ENCODE measurements at regions not wholly inside any gene's neighbourhood (a gene's known extent, or its start where the extent isn't known, plus 50 kb on each side); places are given as distances from the start of the nearest gene placed in this dataset.

DNA sequence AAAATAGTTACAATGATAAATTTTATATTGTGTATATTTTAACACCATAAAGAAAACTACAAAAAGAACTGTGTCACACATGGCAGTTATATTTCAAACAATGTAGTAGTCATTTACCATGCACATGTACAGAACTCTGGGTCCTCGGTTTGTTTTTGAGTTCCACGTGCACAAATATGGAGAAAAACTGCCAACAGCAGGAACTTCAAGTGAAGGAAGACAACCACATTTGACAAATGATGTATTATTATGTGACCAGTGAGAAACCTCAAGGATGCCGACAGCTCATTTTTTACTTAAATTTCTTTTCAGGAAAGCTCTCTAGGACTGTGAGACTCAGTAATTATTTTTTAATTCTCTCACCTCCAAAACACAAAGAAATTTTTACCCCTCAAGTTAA, 244.2 kb upstream of the USP15 start:
- Histone ChIP-seq H3K56ac (replicated peaks; ENCODE audit: insufficient read length, low read depth, low read length) (no peak overlapping the region), H3K18ac (ENCODE audit: extremely low read depth, low read length) (no peak overlapping the region), H3K4me1 (replicated peaks in 1 of 4; ENCODE audit: control insufficient read depth in 3 of 4, insufficient read depth in 4 of 4, low read length in 3 of 4) (no peaks in the 10 kb centered on the region), H3K27me3 (replicated peaks in 1 of 4; ENCODE audit: control insufficient read depth in 3 of 4, extremely low read depth in 1 of 4, insufficient read depth in 3 of 4, low read length in 3 of 4) (no peaks in the 10 kb centered on the region), H3K14ac (ENCODE audit: insufficient read length) (no peak overlapping the region), H3K79me1 (ENCODE audit: low read depth, low read length) (no peaks in the 10 kb centered on the region), H2BK20ac (ENCODE audit: low read length) (no peak overlapping the region), H4K8ac (ENCODE audit: extremely low read depth, insufficient read depth, low read length) (no peak overlapping the region), H3K27ac (ENCODE audit: low read depth, low read length) (no peak overlapping the region), H3K23ac (ENCODE audit: insufficient read length) (no peak overlapping the region), H3K9ac (replicated peaks in 1 of 4; ENCODE audit: extremely low read depth in 1 of 4, low read depth in 3 of 4, low read length in 3 of 4) (no peak overlapping the region), H4K91ac (replicated peaks; ENCODE audit: insufficient read length, low read length) (no peak overlapping the region), H2AFZ (ENCODE audit: low read length) (no peak overlapping the region), H2BK5ac (ENCODE audit: low read depth, low read length) (no peak overlapping the region), H3K4me3 (ENCODE audit: extremely low read depth in 1 of 4, insufficient read depth in 2 of 4, low read depth in 3 of 4, low read length in 4 of 4) (no peak overlapping the region), H3K79me2 (ENCODE audit: control insufficient read depth in 1 of 2, insufficient read depth in 2 of 2, low read length in 2 of 2) (no peaks in the 10 kb centered on the region), H4K5ac (ENCODE audit: insufficient read length, low read depth, low read length) (no peak overlapping the region), H3K23me2 (ENCODE audit: low read depth, low read length) (no peaks in the 10 kb centered on the region), H4K20me1 (replicated peaks in 1 of 2; ENCODE audit: control insufficient read depth in 1 of 2, insufficient read depth in 2 of 2, low read length in 2 of 2) (no peaks in the 10 kb centered on the region), H3K4me2 (ENCODE audit: insufficient read depth in 1 of 2, low read depth in 2 of 2, low read length in 2 of 2) (no peak overlapping the region), H2AK5ac (ENCODE audit: low read depth, low read length) (no peak overlapping the region), H2BK12ac (ENCODE audit: low read depth, low read length) (no peak overlapping the region), H2BK120ac (replicated peaks; ENCODE audit: low read depth, low read length) (no peak overlapping the region), H3K4ac (replicated peaks; ENCODE audit: insufficient read length, low read depth, low read length) (no peak overlapping the region), H2BK15ac (ENCODE audit: low read length) (no peak overlapping the region), H3K36me3 (ENCODE audit: control insufficient read depth in 2 of 4, insufficient read depth in 4 of 4, low read length in 3 of 4) (no peaks in the 10 kb centered on the region), H3K9me3 (ENCODE audit: insufficient read depth in 2 of 2, low read depth in 1 of 2, low read length in 1 of 2) (peaks cover 0 to 2% of the 10 kb centered on the region in 2 experiments; a peak in 1 of 4 replicates)
- TF ChIP-seq TCF12 (IDR thresholded peaks at IDR 0.05; ENCODE audit: low read depth, low read length) (no peak), KDM5A (IDR thresholded peaks at IDR 0.05; ENCODE audit: low read length) (no peak), RXRA (IDR thresholded peaks at IDR 0.05; ENCODE audit: insufficient read depth, low read depth, low read length) (no peak), PHF8 (conservative IDR thresholded peaks at IDR 0.05; ENCODE audit: low read depth, low read length) (no peak), SIRT6 (IDR thresholded peaks at IDR 0.05; ENCODE audit: low read length) (no peak), TAF1 (IDR thresholded peaks at IDR 0.05; ENCODE audit: low read depth, low read length) (no peak), POLR2AphosphoS5 (IDR thresholded peaks at IDR 0.05; ENCODE audit: low read depth, low read length) (no peak), MAFK (IDR thresholded peaks at IDR 0.05; ENCODE audit: low read depth, low read length) (no peak), RNF2 (IDR thresholded peaks at IDR 0.05; ENCODE audit: borderline replicate concordance, low read depth, low read length, missing control alignments, poor library complexity, severe bottlenecking) (no peak)
- FAIRE-seq = no peak
- 92% methylated on average over 3 of the region's 3 CpGs; no CpG with 5 or more reads in 1 of the 2 experiments for WGBS, 2 experiments (ENCODE audit: extremely low coverage in 1 of 2, insufficient coverage in 1 of 2, insufficient read length in 1 of 2, insufficient replicate concordance in 2 of 2, low coverage in 1 of 2, low lambda C conversion rate in 2 of 2, missing lambda C conversion rate in 1 of 2)
- POLR2A ChIA-PET (ENCODE audit: partially characterized antibody) = no interaction called here
- CTCF ChIA-PET (ENCODE audit: partially characterized antibody) = interaction anchor here (0.6 to 1.0 kb wide), 4 partner anchors 64 to 1125 kb away, joined by 3 to 4 read pairs (median 3); no protein-coding TSS in a partner anchor
- DNase-seq (ENCODE audit: low read depth in 1 of 2, low spot score in 2 of 2) = no peak
